PC-3 (cell line): ENCODE measurements at regions not wholly inside any gene's neighbourhood (a gene's known extent, or its start where the extent isn't known, plus 50 kb on each side); places are given as distances from the start of the nearest gene placed in this dataset.

Source experiments
- ATAC-seq: fragments of 200-7000 bp; cut with Tn5 transposase; 2 replicates; pipeline ENCODE4 v1.9.1; 2020; ENCODE audit warnings: mild to moderate bottlenecking, moderate library complexity
- BruUV-seq: library from RNA; stranded (reverse); fragments of 400-500 nt; replicated peaks from 2 replicates; lab custom pipeline; 2021; lab: Mats Ljungman, UMichigan
- CTCF ChIA-PET: fragments of 300-600 bp; sonication (Branson Sonifier 250); formaldehyde crosslinking; loops from one replicate; lab custom pipeline; 2022; ENCODE audit warnings: antibody characterized with exemption; lab: Charles Lee
- POLR2A ChIA-PET: fragments of 300-600 bp; sonication (Branson Sonifier 250); formaldehyde crosslinking; loops from one replicate; lab custom pipeline; 2022; ENCODE audit warnings: antibody characterized with exemption; ENCODE audit not compliant: unreplicated experiment; lab: Charles Lee
- DNase-seq: peaks from one replicate; pipeline ENCODE4 v3.0.0-alpha.2; 2015
- H2AFZ ChIP-seq: fragments of 300-600 bp; sonication (generic); 2 replicates; pipeline ENCODE4 v1.6.0; 2016; ENCODE audit warnings: antibody characterized with exemption, low read length
- H3F3A ChIP-seq: fragments of 300-600 bp; sonication (generic); one replicate; pipeline ENCODE4 v1.6.0; 2017; ENCODE audit warnings: antibody characterized with exemption, low read length, control low read depth, mild to moderate bottlenecking; ENCODE audit not compliant: unreplicated experiment
- H3K27ac ChIP-seq: fragments of 300-600 bp; sonication (generic); 2 replicates; pipeline ENCODE4 v1.5.1; 2016; ENCODE audit warnings: mild to moderate bottlenecking, low read length
- H3K27me3 ChIP-seq: fragments of 300-600 bp; sonication (generic); 2 replicates; pipeline ENCODE4 v1.6.1; 2016; ENCODE audit warnings: low read length, mixed read lengths
- H3K36me3 ChIP-seq: fragments of 300-600 bp; sonication (generic); 2 replicates; pipeline ENCODE4 v1.6.1; 2016; ENCODE audit warnings: low read depth, mixed run types, low read length, mixed read lengths
- H3K4me1 ChIP-seq: fragments of 300-600 bp; sonication (generic); 2 replicates; pipeline ENCODE4 v1.5.1; 2016; ENCODE audit warnings: low read length; ENCODE audit not compliant: insufficient read depth
- H3K4me2 ChIP-seq: fragments of 300-600 bp; sonication (generic); 2 replicates; pipeline ENCODE4 v1.6.0; 2016; ENCODE audit warnings: low read length
- H3K4me3 ChIP-seq: fragments of 300-600 bp; sonication (generic); 2 replicates; pipeline ENCODE4 v1.5.1; 2016; ENCODE audit warnings: mild to moderate bottlenecking, low read length, mixed read lengths
- H3K79me2 ChIP-seq: fragments of 300-600 bp; sonication (generic); 2 replicates; pipeline ENCODE4 v1.6.1; 2017; ENCODE audit warnings: low read length, mixed read lengths
- H3K9ac ChIP-seq: fragments of 300-600 bp; sonication (generic); 2 replicates; pipeline ENCODE4 v1.6.0; 2016; ENCODE audit warnings: mild to moderate bottlenecking, low read length
- H3K9me2 ChIP-seq: fragments of 300-600 bp; sonication (generic); replicated peaks from 2 replicates; pipeline ENCODE4 v1.6.1; 2016; ENCODE audit warnings: mixed run types, low read length, mixed read lengths
- H3K9me3 ChIP-seq: fragments of 300-600 bp; sonication (generic); 2 replicates; pipeline ENCODE4 v1.6.1; 2016; ENCODE audit warnings: low read length, mixed read lengths
- H4K20me1 ChIP-seq: fragments of 300-600 bp; sonication (generic); 2 replicates; pipeline ENCODE4 v1.6.1; 2016; ENCODE audit warnings: low read length, mixed read lengths
- EZH2 ChIP-seq: fragments of 300-600 bp; sonication (generic); IDR thresholded peaks from one replicate; pipeline ENCODE4 v1.6.1; 2017; ENCODE audit warnings: antibody characterized with exemption, mild to moderate bottlenecking, low read length; ENCODE audit not compliant: unreplicated experiment
- EZH2phosphoT487 ChIP-seq: fragments of 300-600 bp; sonication (generic); IDR thresholded peaks from 2 replicates; pipeline ENCODE4 v1.6.1; 2018; ENCODE audit warnings: mild to moderate bottlenecking, antibody characterized with exemption, low read length, borderline replicate concordance
- intact Hi-C: fragments of 100-400 bp; cut with micrococcal nuclease; formaldehyde crosslinking; loops from 2 replicates; pipeline ENCODE4 v1.9.0; 2023
- TF ChIP-seq, protein P1 (sequence below): fragments of 300-600 bp; sonication (generic); conservative IDR thresholded peaks from 2 replicates; pipeline ENCODE4 v1.5.1; 2017; ENCODE audit warnings: antibody characterized with exemption, low read depth, mild to moderate bottlenecking, low read length

DNA sequence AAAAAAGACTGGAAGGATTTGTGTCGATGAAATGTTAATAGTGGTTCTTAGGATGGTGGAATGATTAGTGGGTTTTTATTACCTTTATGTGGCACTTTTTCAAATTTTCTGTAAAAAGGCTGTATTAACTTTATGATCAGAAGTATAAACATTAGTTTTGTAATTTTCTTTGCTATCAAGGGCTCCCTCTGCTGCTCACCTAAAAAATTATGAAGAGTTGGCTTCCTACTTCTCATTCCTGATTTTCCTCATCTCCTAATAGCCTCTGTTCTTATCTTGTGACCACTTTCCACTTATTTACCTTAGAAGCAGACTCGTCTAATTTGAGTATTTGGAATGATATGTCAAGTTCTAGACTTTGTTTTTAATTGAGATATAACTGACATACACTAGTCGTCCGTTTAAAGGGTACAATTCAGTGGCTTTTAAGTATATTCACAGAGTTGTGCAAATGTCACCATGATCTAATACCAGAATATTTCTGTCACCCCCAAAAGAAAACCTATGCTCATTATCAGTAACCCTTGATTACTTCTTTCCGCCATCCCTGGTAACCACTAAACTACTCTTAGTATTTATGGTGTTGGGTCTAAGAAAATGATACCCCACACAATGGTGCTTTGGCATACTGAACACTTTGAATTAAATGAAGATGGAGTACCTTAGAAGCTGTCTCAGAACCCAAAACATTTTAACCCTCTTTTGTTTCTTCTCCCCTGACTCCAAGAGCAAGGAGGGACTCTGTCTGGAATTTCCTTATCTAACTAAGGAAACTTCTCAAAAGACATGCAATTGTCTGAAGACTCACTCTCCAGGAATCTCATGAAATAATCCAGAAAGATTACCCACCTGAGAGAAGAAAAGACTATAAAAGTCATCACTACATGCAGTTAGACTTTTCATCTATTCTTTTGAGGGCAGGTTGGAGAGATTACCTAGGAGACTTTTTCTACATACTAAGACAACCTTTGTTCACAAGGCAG is 311.3 kb downstream of the DLEU7 start:
- H3K4me2 ChIP-seq, result no peak overlapping the region
- H3K27ac ChIP-seq, result no peak overlapping the region
- ATAC-seq, result no peak; the same call in 1 of the 2 replicates
- no TSS peak for BruUV-seq
- H4K20me1 ChIP-seq, result no peaks in the 10 kb centered on the region
- H3K79me2 ChIP-seq, result no peaks in the 10 kb centered on the region
- TF ChIP-seq, protein P1, sequence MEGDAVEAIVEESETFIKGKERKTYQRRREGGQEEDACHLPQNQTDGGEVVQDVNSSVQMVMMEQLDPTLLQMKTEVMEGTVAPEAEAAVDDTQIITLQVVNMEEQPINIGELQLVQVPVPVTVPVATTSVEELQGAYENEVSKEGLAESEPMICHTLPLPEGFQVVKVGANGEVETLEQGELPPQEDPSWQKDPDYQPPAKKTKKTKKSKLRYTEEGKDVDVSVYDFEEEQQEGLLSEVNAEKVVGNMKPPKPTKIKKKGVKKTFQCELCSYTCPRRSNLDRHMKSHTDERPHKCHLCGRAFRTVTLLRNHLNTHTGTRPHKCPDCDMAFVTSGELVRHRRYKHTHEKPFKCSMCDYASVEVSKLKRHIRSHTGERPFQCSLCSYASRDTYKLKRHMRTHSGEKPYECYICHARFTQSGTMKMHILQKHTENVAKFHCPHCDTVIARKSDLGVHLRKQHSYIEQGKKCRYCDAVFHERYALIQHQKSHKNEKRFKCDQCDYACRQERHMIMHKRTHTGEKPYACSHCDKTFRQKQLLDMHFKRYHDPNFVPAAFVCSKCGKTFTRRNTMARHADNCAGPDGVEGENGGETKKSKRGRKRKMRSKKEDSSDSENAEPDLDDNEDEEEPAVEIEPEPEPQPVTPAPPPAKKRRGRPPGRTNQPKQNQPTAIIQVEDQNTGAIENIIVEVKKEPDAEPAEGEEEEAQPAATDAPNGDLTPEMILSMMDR, result peak; percentile 64
- TF ChIP-seq EZH2phosphoT487 (no peak), EZH2 (no peak)
- H3K4me3 ChIP-seq, result no peak overlapping the region
- DNase-seq, result peak; percentile 55
- no peaks in the 10 kb centered on the region for H3K9me2 ChIP-seq
- 0 out of 2 replicates have a peak, but pooled peaks cover 11% of the 10 kb centered on the region for H3K9me3 ChIP-seq
- ChIA-PET POLR2A (no interaction called here), CTCF (no interaction called here)
- no peak overlapping the region for H3K9ac ChIP-seq
- 0 out of 2 replicates have a peak, but pooled peaks cover 10% of the 10 kb centered on the region for H3K4me1 ChIP-seq
- intact Hi-C loops, result loop anchor here (1.0 to 10.0 kb wide), 7 partner anchors 110 to 557 kb away; no protein-coding TSS in a partner anchor
- H3K36me3 ChIP-seq, result no peaks in the 10 kb centered on the region; the same call in 1 of the 2 replicates
- H3K27me3 ChIP-seq, result no peaks in the 10 kb centered on the region
- H3F3A ChIP-seq, result no peaks in the 10 kb centered on the region
- H2AFZ ChIP-seq, result no peak overlapping the region

DNA sequence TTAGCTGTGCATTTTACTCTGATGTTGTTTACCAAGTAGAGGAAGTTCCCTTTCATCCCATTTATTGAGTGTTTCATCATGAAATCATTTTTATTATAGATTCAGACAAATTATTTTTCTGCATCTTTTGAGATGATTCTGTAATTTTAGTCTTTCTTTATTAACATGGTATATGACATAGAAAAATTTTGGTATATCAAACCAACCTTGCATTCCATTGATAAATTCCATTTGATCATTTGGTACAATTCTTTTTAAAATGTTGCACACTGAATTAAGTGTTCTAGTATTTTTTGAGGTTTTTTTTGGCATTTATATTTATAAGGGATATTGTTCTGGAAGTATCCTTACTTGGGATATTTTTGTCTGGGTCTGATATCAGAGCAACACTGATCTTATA is 308.4 kb downstream of the DLEU7 start:
- H3K4me3 ChIP-seq, result no peak overlapping the region
- ChIA-PET POLR2A (no interaction called here), CTCF (interaction anchor here (0.6 kb wide), 1 partner anchor 411 kb away, joined by 5 read pairs; no protein-coding TSS in a partner anchor)
- ATAC-seq, result no peak
- BruUV-seq, result no TSS peak
- H3K9ac ChIP-seq, result no peak overlapping the region
- H3K36me3 ChIP-seq, result no peaks in the 10 kb centered on the region; the same call in 1 of the 2 replicates
- no peaks in the 10 kb centered on the region for H4K20me1 ChIP-seq
- DNase-seq, result no peak
- H3K27ac ChIP-seq, result no peak overlapping the region
- H2AFZ ChIP-seq, result no peak overlapping the region
- H3K9me3 ChIP-seq, result 0 out of 2 replicates have a peak, but pooled peaks cover 11% of the 10 kb centered on the region
- no peaks in the 10 kb centered on the region for H3K27me3 ChIP-seq
- no peaks in the 10 kb centered on the region for H3F3A ChIP-seq
- no peaks in the 10 kb centered on the region for H3K79me2 ChIP-seq
- no peak overlapping the region for H3K4me2 ChIP-seq
- no peaks in the 10 kb centered on the region for H3K9me2 ChIP-seq
- intact Hi-C loops, result loop anchor here (10.0 kb wide), 2 partner anchors 180 to 560 kb away; no protein-coding TSS in a partner anchor
- H3K4me1 ChIP-seq, result 0 out of 2 replicates have a peak, but pooled peaks cover 4% of the 10 kb centered on the region
- TF ChIP-seq EZH2 (no peak), EZH2phosphoT487 (no peak)
- TF ChIP-seq, protein P1, result no peak
